BJ (cell line): ENCODE measurements at regions not wholly inside any gene's neighbourhood (a gene's known extent, or its start where the extent isn't known, plus 50 kb on each side); places are given as distances from the start of the nearest gene placed in this dataset.

Experiments
- CTCF ChIA-PET: fragments of 350-600 bp; formaldehyde crosslinking; extraction: SDS; loops from one replicate; lab custom pipeline; 2021; ENCODE audit warnings: antibody characterized with exemption, inconsistent platforms; lab: Yijun Ruan, JAX
- POLR2A ChIA-PET: fragments of 300-600 bp; sonication (Branson Sonifier 250); formaldehyde crosslinking; extraction: SDS; loops from one replicate; lab custom pipeline; 2021; ENCODE audit warnings: antibody characterized with exemption; lab: Charles Lee
- DNase-seq: peaks from one replicate; pipeline ENCODE4 v3.0.0-alpha.2; 2011; ENCODE audit warnings: low read depth
- H3K27me3 ChIP-seq: 2 replicates; pipeline ENCODE4 v1.6.0; 2011; ENCODE audit warnings: low read length; ENCODE audit not compliant: control insufficient read depth, insufficient read depth
- H3K36me3 ChIP-seq: 2 replicates; pipeline ENCODE4 v1.5.1; 2011; ENCODE audit warnings: low read length; ENCODE audit not compliant: control insufficient read depth, insufficient read depth
- H3K4me3 ChIP-seq: 2 replicates; pipeline ENCODE4 v1.5.1; 2011; ENCODE audit warnings: low read depth, mild to moderate bottlenecking, control low read depth, low read length
- CTCF ChIP-seq: IDR thresholded peaks from 2 replicates; pipeline ENCODE4 v1.5.1; 2011; ENCODE audit warnings: low read depth, mild to moderate bottlenecking, control low read depth, inconsistent platforms, low read length, moderate library complexity; ENCODE audit not compliant: insufficient read depth

- DNase-seq, result no peak
- ChIA-PET POLR2A (no interaction called here), CTCF (interaction anchor here (0.7 to 1.1 kb wide), 6 partner anchors 8 to 681 kb away, joined by 3 to 5 read pairs (median 4); no protein-coding TSS in a partner anchor)
- TF ChIP-seq CTCF, result peak; percentile 61
- Histone ChIP-seq H3K4me3 (no peak overlapping the region), H3K36me3 (no peaks in the 10 kb centered on the region), H3K27me3 (no peaks in the 10 kb centered on the region)
Measured at GRCh38 chr5:152505442-152506042, 100.5 kb upstream of the NMUR2 start.

GRCh38 chr5:152511120-152511519 is 106.0 kb upstream of the NMUR2 start:
- Histone ChIP-seq H3K36me3 (no peaks in the 10 kb centered on the region), H3K27me3 (no peaks in the 10 kb centered on the region), H3K4me3 (no peak overlapping the region)
- TF ChIP-seq CTCF, result no peak
- no peak for DNase-seq
- CTCF ChIA-PET, result interaction anchor here (0.5 to 1.0 kb wide), 2 partner anchors 367 to 686 kb away, joined by 4 to 5 read pairs; no protein-coding TSS in a partner anchor
- POLR2A ChIA-PET, result no interaction called here

GRCh38 chr5:152511531-152512132 is 106.6 kb upstream of the NMUR2 start:
- TF ChIP-seq CTCF, result no peak
- POLR2A ChIA-PET, result interaction anchor here (0.6 kb wide), 1 partner anchor 739 kb away, joined by 5 read pairs; no protein-coding TSS in a partner anchor
- no peaks in the 10 kb centered on the region for H3K27me3 ChIP-seq
- CTCF ChIA-PET, result interaction anchor here (0.5 to 1.0 kb wide), 2 partner anchors 368 to 686 kb away, joined by 4 to 5 read pairs; no protein-coding TSS in a partner anchor
- H3K36me3 ChIP-seq, result no peaks in the 10 kb centered on the region
- no peak for DNase-seq
- no peak overlapping the region for H3K4me3 ChIP-seq

- ChIA-PET POLR2A (no interaction called here), CTCF (interaction anchor here (0.6 to 1.5 kb wide), 6 partner anchors 10 to 1450 kb away, joined by 3 to 5 read pairs (median 4); no protein-coding TSS in a partner anchor)
- H3K4me3 ChIP-seq, result no peak overlapping the region
- TF ChIP-seq CTCF, result peak; percentile 55
- no peaks in the 10 kb centered on the region for H3K36me3 ChIP-seq
- DNase-seq, result no peak
- H3K27me3 ChIP-seq, result no peaks in the 10 kb centered on the region
Measured at GRCh38 chr5:152514827-152515397, 109.8 kb upstream of the NMUR2 start.

- Histone ChIP-seq H3K36me3 (no peaks in the 10 kb centered on the region), H3K4me3 (no peak overlapping the region), H3K27me3 (no peaks in the 10 kb centered on the region)
- DNase-seq, result no peak
- TF ChIP-seq CTCF, result no peak
- CTCF ChIA-PET, result interaction anchor here (0.9 kb wide), 1 partner anchor 1881 kb away, joined by 4 read pairs; no protein-coding TSS in a partner anchor
- POLR2A ChIA-PET, result no interaction called here
Measured at GRCh38 chr5:152523964-152524363, 118.9 kb upstream of the NMUR2 start.
